RWPE2 (cell line): ENCODE measurements at regions not wholly inside any gene's neighbourhood (a gene's known extent, or its start where the extent isn't known, plus 50 kb on each side); places are given as distances from the start of the nearest gene placed in this dataset.

Experiments used
- ATAC-seq: fragments of 200-7000 bp; cut with Tn5 transposase; 3 replicates; pipeline ENCODE4 v1.9.1; 2021; ENCODE audit warnings: low read depth
- DNase-seq: peaks from one replicate; pipeline ENCODE4 v3.0.0-alpha.2; 2020; ENCODE audit warnings: low spot score
- H3K27ac ChIP-seq: fragments of 450-650 bp; 2 replicates; pipeline ENCODE4 v1.5.1; 2017; ENCODE audit warnings: mild to moderate bottlenecking; ENCODE audit not compliant: poor library complexity, severe bottlenecking
- H3K27me3 ChIP-seq: fragments of 250-450 bp; sonication (Bioruptor Pico); 2 replicates; pipeline ENCODE4 v1.5.1; 2021; ENCODE audit warnings: mild to moderate bottlenecking, moderate library complexity; ENCODE audit not compliant: insufficient read depth, poor library complexity, severe bottlenecking
- H3K36me3 ChIP-seq: fragments of 250-450 bp; sonication (Bioruptor Pico); 2 replicates; pipeline ENCODE4 v1.5.1; 2020; ENCODE audit warnings: low read depth, mild to moderate bottlenecking, moderate library complexity
- H3K4me1 ChIP-seq: fragments of 250-450 bp; sonication (Bioruptor Pico); 2 replicates; pipeline ENCODE4 v1.5.1; 2021; ENCODE audit warnings: mild to moderate bottlenecking, moderate library complexity; ENCODE audit not compliant: insufficient read depth, poor library complexity, severe bottlenecking
- H3K4me3 ChIP-seq: fragments of 250-450 bp; sonication (Bioruptor Pico); 2 replicates; pipeline ENCODE4 v1.5.1; 2021; ENCODE audit warnings: mild to moderate bottlenecking, moderate library complexity; ENCODE audit not compliant: severe bottlenecking
- H3K9me3 ChIP-seq: fragments of 250-450 bp; sonication (Bioruptor Pico); 2 replicates; pipeline ENCODE4 v1.5.1; 2021; ENCODE audit warnings: mild to moderate bottlenecking, moderate library complexity; ENCODE audit not compliant: severe bottlenecking
- TF ChIP-seq, protein P1 (sequence below): fragments of 450-650 bp; IDR thresholded peaks from one replicate; pipeline ENCODE4 v1.5.1; 2017; ENCODE audit warnings: mild to moderate bottlenecking, moderate library complexity; ENCODE audit not compliant: poor library complexity, severe bottlenecking

GRCh38 chr1:29630756-29631155, 394.4 kb downstream of the PTPRU start:
- no peak for DNase-seq
- Histone ChIP-seq H3K27me3 (no peaks in the 10 kb centered on the region), H3K27ac (no peak overlapping the region), H3K4me3 (no peak overlapping the region), H3K9me3 (no peaks in the 10 kb centered on the region), H3K36me3 (no peaks in the 10 kb centered on the region), H3K4me1 (no peaks in the 10 kb centered on the region)
- TF ChIP-seq, protein P1, sequence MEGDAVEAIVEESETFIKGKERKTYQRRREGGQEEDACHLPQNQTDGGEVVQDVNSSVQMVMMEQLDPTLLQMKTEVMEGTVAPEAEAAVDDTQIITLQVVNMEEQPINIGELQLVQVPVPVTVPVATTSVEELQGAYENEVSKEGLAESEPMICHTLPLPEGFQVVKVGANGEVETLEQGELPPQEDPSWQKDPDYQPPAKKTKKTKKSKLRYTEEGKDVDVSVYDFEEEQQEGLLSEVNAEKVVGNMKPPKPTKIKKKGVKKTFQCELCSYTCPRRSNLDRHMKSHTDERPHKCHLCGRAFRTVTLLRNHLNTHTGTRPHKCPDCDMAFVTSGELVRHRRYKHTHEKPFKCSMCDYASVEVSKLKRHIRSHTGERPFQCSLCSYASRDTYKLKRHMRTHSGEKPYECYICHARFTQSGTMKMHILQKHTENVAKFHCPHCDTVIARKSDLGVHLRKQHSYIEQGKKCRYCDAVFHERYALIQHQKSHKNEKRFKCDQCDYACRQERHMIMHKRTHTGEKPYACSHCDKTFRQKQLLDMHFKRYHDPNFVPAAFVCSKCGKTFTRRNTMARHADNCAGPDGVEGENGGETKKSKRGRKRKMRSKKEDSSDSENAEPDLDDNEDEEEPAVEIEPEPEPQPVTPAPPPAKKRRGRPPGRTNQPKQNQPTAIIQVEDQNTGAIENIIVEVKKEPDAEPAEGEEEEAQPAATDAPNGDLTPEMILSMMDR, result no peak
- no peak for ATAC-seq

DNA sequence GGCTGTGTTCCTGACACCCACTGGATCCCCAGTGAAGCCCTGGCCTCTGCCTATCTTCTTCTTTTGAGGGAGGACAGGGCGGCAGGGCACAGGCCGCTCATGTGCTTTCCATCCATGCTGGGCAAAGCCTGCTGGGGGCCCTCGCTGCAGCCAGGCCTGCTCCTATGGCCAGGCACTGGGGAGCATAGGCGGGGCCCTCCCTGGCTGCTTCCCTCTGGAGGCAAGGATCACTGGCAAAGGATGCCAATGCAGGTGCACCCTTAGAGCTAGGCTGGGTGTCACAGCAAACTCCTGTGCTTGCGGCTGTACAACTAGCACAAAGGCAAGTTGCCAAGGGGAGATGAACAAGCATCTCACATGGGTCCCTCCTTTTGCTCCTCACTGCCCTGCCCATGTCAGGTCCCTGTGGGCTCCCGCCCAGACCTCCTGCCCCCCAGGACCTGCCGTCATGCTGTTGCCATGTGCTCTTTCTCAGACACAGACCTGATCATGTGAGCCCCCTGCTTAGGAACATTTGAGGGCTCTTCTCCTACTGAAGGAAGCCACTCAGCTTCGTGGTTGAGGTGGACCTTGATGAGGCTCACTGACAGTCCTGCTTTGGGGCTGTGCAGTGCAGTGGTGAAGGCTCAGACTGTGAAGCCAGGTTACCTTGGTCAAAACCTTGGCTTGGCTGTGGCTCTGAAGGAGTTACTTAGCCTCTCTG, 393.6 kb downstream of the PTPRU start:
- Histone ChIP-seq H3K27me3 (no peaks in the 10 kb centered on the region), H3K4me3 (no peak overlapping the region), H3K4me1 (no peaks in the 10 kb centered on the region), H3K36me3 (no peaks in the 10 kb centered on the region), H3K27ac (no peak overlapping the region), H3K9me3 (no peaks in the 10 kb centered on the region)
- TF ChIP-seq, protein P1, result no peak
- no peak for ATAC-seq
- DNase-seq, result no peak

DNA sequence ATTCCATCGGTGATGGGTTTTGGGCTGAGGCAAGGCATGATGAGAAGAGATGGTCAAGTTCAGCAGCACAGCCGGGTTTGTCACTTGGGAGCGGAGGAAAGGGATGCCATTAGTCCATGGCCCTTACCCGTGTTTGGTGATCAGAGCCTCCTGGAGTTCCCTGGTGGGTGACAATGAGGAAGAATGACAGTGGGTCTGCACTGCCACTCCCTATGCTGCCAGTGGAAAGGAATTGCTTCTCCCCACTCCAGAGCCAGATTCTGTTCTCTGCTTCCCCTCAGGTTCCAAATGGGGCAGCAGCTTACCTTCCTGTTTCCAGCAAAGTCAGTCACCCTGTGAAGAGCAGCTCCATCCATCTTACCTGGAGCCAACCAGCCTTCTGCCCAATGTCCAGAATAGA, 393.1 kb downstream of the PTPRU start:
- Histone ChIP-seq H3K27ac (no peak overlapping the region), H3K27me3 (no peaks in the 10 kb centered on the region), H3K36me3 (no peaks in the 10 kb centered on the region), H3K9me3 (no peaks in the 10 kb centered on the region), H3K4me3 (no peak overlapping the region), H3K4me1 (no peaks in the 10 kb centered on the region)
- ATAC-seq, result no peak
- TF ChIP-seq, protein P1, result no peak
- DNase-seq, result no peak

GRCh38 chr1:29628190-29628589, 391.9 kb downstream of the PTPRU start:
- DNase-seq, result no peak
- no peaks in the 10 kb centered on the region for H3K9me3 ChIP-seq
- H3K4me1 ChIP-seq, result no peaks in the 10 kb centered on the region
- H3K27me3 ChIP-seq, result no peaks in the 10 kb centered on the region
- TF ChIP-seq, protein P1, result no peak
- no peak overlapping the region for H3K4me3 ChIP-seq
- no peak for ATAC-seq
- H3K27ac ChIP-seq, result no peak overlapping the region
- no peaks in the 10 kb centered on the region for H3K36me3 ChIP-seq

- no peak for DNase-seq
- H3K4me3 ChIP-seq, result no peak overlapping the region
- no peaks in the 10 kb centered on the region for H3K27me3 ChIP-seq
These were observed 390.4 kb downstream of the PTPRU start for GRCh38 chr1:29626726-29627125.

More at GRCh38 chr1:29626726-29627125, 390.4 kb downstream of the PTPRU start:
- no peak for ATAC-seq
- no peaks in the 10 kb centered on the region for H3K9me3 ChIP-seq
- H3K36me3 ChIP-seq, result no peaks in the 10 kb centered on the region
- H3K27ac ChIP-seq, result no peak overlapping the region
- TF ChIP-seq, protein P1, result no peak
- H3K4me1 ChIP-seq, result no peaks in the 10 kb centered on the region
